ENCODE measurements at regions not wholly inside any gene's neighbourhood (a gene's known extent, or its start where the extent isn't known, plus 50 kb on each side); places are given as distances from the start of the nearest gene placed in this dataset.

DNA sequence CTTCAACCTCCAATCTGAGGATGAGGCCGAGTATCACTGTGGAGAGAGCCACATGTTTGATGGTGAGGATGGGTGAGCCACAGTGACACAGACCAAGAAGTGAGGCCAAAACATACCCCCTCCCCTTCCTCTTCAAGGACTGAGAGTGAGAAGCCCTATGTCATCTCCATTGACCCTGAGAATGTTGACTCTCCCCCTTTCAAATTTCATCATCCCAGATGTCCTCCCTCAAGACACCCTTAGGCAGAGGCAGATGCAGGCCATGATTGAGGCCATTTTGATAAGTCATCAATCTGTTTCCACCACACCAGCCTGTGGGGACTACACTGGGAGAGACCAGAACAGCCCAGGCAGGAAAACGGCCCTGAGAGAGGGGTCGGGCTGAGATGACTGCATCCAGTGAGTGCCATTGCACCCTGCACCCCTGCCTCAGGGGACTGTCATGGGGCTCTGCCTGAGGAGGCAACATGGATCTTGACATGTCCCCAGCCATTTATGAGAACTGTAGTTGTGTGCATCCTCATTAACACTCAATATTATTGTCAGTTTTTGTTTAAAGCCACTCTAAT, 84.2 kb upstream of the IGLL5 start:
- Mint-ChIP-seq H3K27ac (no peak overlapping the region), H3K27me3 (no peaks in the 10 kb centered on the region), H3K4me3 (no peak overlapping the region), H3K9me3 (no peaks in the 10 kb centered on the region), H3K4me1 (ENCODE audit: low read depth) (peaks cover 23% of the 10 kb centered on the region), H3K36me3 (ENCODE audit: low read depth) (no peaks in the 10 kb centered on the region)
- intact Hi-C loops (cut with micrococcal nuclease) = loop anchor here (5.0 kb wide), 2 partner anchors 79 to 149 kb away; no protein-coding TSS in a partner anchor
- TF ChIP-seq CTCF (IDR thresholded peaks at IDR 0.05) = no peak
- ChIA-PET CTCF (interaction anchor here (0.8 to 4.9 kb wide), 11 partner anchors 14 to 158 kb away, joined by 3 to 43 read pairs (median 9); no protein-coding TSS in a partner anchor), POLR2A (interaction anchor here (1.2 kb wide), 1 partner anchor 7 kb away, joined by 3 read pairs; no protein-coding TSS in a partner anchor)
- ATAC-seq = no peak
- no peak for DNase-seq

DNA sequence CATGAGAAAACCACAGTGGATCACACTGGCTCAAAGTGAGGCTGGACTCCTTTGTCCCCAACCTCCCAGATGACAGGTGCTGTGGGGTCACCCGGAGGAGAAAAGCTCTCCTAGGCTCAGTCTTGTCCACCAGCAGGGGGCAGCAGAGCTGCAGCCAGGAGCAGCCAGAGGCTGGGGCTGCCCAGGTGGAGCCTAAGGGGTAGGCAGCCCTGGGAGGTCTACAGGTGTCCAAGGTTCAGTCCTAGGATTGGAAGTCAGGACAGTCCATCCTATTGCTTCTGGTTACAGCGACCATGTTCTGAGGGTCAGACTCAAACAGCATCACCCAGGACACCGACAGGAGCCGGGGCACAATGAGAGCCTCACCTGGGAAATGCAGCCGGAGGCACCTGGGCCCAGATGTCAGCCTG, 77.6 kb upstream of the IGLL5 start:
- H3K4me3 Mint-ChIP-seq = no peak overlapping the region
- intact Hi-C loops (cut with micrococcal nuclease) = loop anchor here (5.0 kb wide), 1 partner anchor 57 kb away; no protein-coding TSS in a partner anchor
- no peak overlapping the region for H3K27ac Mint-ChIP-seq
- H3K9me3 Mint-ChIP-seq = no peaks in the 10 kb centered on the region
- H3K36me3 Mint-ChIP-seq (ENCODE audit: low read depth) = no peaks in the 10 kb centered on the region
- H3K4me1 Mint-ChIP-seq (ENCODE audit: low read depth) = peaks cover 25% of the 10 kb centered on the region
- ChIA-PET POLR2A (interaction anchor here (0.6 to 1.2 kb wide), 2 partner anchors 9 kb away, joined by 3 to 5 read pairs; no protein-coding TSS in a partner anchor), CTCF (interaction anchor here (0.7 to 8.8 kb wide), 32 partner anchors 8 to 346 kb away, joined by 3 to 92 read pairs (median 5); no protein-coding TSS in a partner anchor)
- peak; percentile 72 for TF ChIP-seq CTCF (IDR thresholded peaks at IDR 0.05)
- ATAC-seq (peak; percentile 78), DNase-seq (peak; percentile 72)
- no peaks in the 10 kb centered on the region for H3K27me3 Mint-ChIP-seq

DNA sequence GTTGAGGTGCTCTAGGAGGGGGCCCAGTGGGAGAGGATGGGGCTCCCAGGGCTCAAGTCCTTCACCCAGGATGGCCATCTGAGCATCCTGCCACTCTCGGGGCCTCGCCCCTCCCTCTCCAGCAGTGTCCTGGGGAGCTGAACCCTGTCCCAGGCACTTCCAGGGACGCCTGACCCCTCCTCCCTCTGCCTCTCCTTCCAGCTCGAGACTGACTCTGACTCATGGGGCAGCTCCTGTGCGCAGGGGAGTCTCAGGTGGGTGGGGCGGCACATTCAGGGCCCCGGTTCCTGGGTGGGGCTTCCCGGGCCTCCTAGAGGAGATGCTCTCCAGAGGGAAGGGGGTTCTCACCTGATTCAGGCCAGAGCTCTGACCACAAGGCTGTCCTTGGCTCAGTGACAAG, 77.1 kb upstream of the IGLL5 start:
- Mint-ChIP-seq H3K27me3 (no peaks in the 10 kb centered on the region), H3K4me3 (no peak overlapping the region), H3K36me3 (ENCODE audit: low read depth) (no peaks in the 10 kb centered on the region), H3K9me3 (no peaks in the 10 kb centered on the region), H3K27ac (no peak overlapping the region), H3K4me1 (ENCODE audit: low read depth) (peaks cover 26% of the 10 kb centered on the region)
- intact Hi-C loops (cut with micrococcal nuclease) = loop anchor here (5.0 kb wide), 1 partner anchor 57 kb away; no protein-coding TSS in a partner anchor
- DNase-seq (no peak), ATAC-seq (peak; percentile 30)
- no peak for TF ChIP-seq CTCF (IDR thresholded peaks at IDR 0.05)
- CTCF ChIA-PET = interaction anchor here (0.7 to 8.8 kb wide), 29 partner anchors 8 to 347 kb away, joined by 3 to 92 read pairs (median 5); no protein-coding TSS in a partner anchor
- POLR2A ChIA-PET = interaction anchor here (0.6 to 1.2 kb wide), 3 partner anchors 8 to 10 kb away, joined by 3 to 5 read pairs (median 3); no protein-coding TSS in a partner anchor

GRCh38 chr22:22811016-22812009, 76.3 kb upstream of the IGLL5 start:
- no peaks in the 10 kb centered on the region for H3K36me3 Mint-ChIP-seq (ENCODE audit: low read depth)
- no peak for DNase-seq
- POLR2A ChIA-PET = interaction anchor here (0.8 kb wide), 1 partner anchor 9 kb away, joined by 3 read pairs; no protein-coding TSS in a partner anchor
- CTCF ChIA-PET = interaction anchor here (0.7 to 8.8 kb wide), 27 partner anchors 8 to 145 kb away, joined by 3 to 92 read pairs (median 5); no protein-coding TSS in a partner anchor
- no peak overlapping the region for H3K4me3 Mint-ChIP-seq
- ATAC-seq = no peak
- intact Hi-C loops (cut with micrococcal nuclease) = loop anchor here (5.0 kb wide), 1 partner anchor 56 kb away; no protein-coding TSS in a partner anchor
- H3K27me3 Mint-ChIP-seq = no peaks in the 10 kb centered on the region
- H3K4me1 Mint-ChIP-seq (ENCODE audit: low read depth) = peaks cover 35% of the 10 kb centered on the region
- no peak for TF ChIP-seq CTCF (IDR thresholded peaks at IDR 0.05)
- no peaks in the 10 kb centered on the region for H3K9me3 Mint-ChIP-seq
- no peak overlapping the region for H3K27ac Mint-ChIP-seq

Measured in activated CD8-positive, alpha-beta T cell treated with anti-CD3 and anti-CD28 coated beads for 36 hours (primary cell).